Natural killer cell (primary cell): ENCODE measurements at regions not wholly inside any gene's neighbourhood (a gene's known extent, or its start where the extent isn't known, plus 50 kb on each side); places are given as distances from the start of the nearest gene placed in this dataset.

Experiments
- ATAC-seq, 3 donors: fragments of 150-1000 bp in 2 of 3; fragments of 200-7000 bp in 1 of 3; cut with Tn5 transposase; 1 replicate in 1 of 3; 2 replicates in 2 of 3; pipeline ENCODE4 v1.10.0; 2021; ENCODE audit warnings: mild to moderate bottlenecking in 2 of 3, moderate library complexity in 2 of 3
- DNase-seq, 2 donors: peaks; one replicate each; pipeline versions ENCODE4 v3.0.0 to v3.0.0-alpha.2; 2013 to 2021; ENCODE audit warnings: mixed read lengths in 1 of 2
- H3K27ac ChIP-seq: one replicate; pipeline ENCODE4 v1.5.1; 2013; ENCODE audit warnings: mild to moderate bottlenecking, low read length
- H3K27me3 ChIP-seq: one replicate; pipeline ENCODE4 v1.6.1; 2013; ENCODE audit warnings: low read length; ENCODE audit not compliant: control insufficient read depth, insufficient read depth
- H3K36me3 ChIP-seq: one replicate; pipeline ENCODE4 v1.6.1; 2013; ENCODE audit warnings: low read length; ENCODE audit not compliant: control insufficient read depth, insufficient read depth
- H3K4me1 ChIP-seq: one replicate; pipeline ENCODE4 v1.6.1; 2013; ENCODE audit warnings: low read length; ENCODE audit not compliant: control insufficient read depth, insufficient read depth
- H3K4me3 ChIP-seq: one replicate; pipeline ENCODE4 v1.5.1; 2013; ENCODE audit warnings: low read length
- H3K9me3 ChIP-seq: one replicate; pipeline ENCODE4 v1.6.1; 2013; ENCODE audit warnings: low read length; ENCODE audit not compliant: control insufficient read depth, insufficient read depth
- H3K27ac Mint-ChIP-seq, 2 donors: one replicate each; pipeline ENCODE4 v1.8.0; 2022; ENCODE audit warnings: mild to moderate bottlenecking in 2 of 2, mixed read lengths in 2 of 2, moderate library complexity in 1 of 2
- H3K27me3 Mint-ChIP-seq, 2 donors: one replicate each; pipeline ENCODE4 v1.8.0; 2022; ENCODE audit warnings: low read depth in 2 of 2, mixed read lengths in 2 of 2
- H3K36me3 Mint-ChIP-seq: one replicate; pipeline ENCODE4 v1.8.0; 2022; ENCODE audit warnings: mixed read lengths
- H3K4me1 Mint-ChIP-seq, 2 donors: one replicate each; pipeline ENCODE4 v1.8.0; 2022; ENCODE audit warnings: mixed read lengths in 2 of 2
- H3K4me3 Mint-ChIP-seq: one replicate; pipeline ENCODE4 v1.8.0; 2022; ENCODE audit warnings: mild to moderate bottlenecking, moderate library complexity, mixed read lengths
- H3K9me3 Mint-ChIP-seq, 2 donors: one replicate each; pipeline ENCODE4 v1.8.0; 2022; ENCODE audit warnings: mixed read lengths in 2 of 2
- CTCF ChIP-seq: fragments of 200-600 bp; IDR thresholded peaks from one replicate; pipeline ENCODE4 v1.8.0; 2022; ENCODE audit warnings: antibody characterized with exemption
- WGBS: methylation state at CpG from one replicate; pipeline ENCODE4 v1.1.7; 2013; ENCODE audit warnings: missing lambda C conversion rate; ENCODE audit not compliant: insufficient coverage; 5-methylcytosine and 5-hydroxymethylcytosine counted together
- intact Hi-C: fragments of 100-400 bp; cut with micrococcal nuclease; formaldehyde crosslinking; loops from one replicate; pipeline ENCODE4 v1.14.2; 2022

DNA sequence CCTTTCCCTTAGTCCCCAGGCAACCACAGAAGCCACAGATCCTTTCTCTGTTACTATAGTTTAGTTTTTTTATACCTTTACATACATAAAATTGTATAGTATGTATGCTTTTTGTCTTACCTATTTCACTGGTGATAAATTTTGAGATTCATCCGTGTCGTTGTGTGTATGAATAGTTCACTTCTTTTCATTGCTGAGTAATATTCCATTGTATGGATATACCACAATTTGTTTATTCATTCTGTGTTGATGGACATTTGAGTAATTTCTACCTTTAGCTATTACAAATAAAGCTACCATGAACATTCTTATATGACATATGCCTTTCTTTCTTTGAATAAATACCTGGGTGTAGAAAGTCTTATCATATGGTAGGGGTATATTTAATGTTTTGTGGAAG is 102.8 kb upstream of the CERS6 start:
- intact Hi-C loops = no loop called here
- WGBS = no CpG with 5 or more reads among the region's 2 CpGs
- H3K27ac Mint-ChIP-seq = no peak overlapping the region
- H3K4me1 ChIP-seq = peaks cover 3% of the 10 kb centered on the region
- no peaks in the 10 kb centered on the region for H3K27me3 ChIP-seq
- H3K4me3 Mint-ChIP-seq = no peak overlapping the region
- H3K27ac ChIP-seq = no peak overlapping the region
- peaks cover 0 to 3% of the 10 kb centered on the region in 2 donors for H3K27me3 Mint-ChIP-seq
- DNase-seq (no peak), ATAC-seq (no peak)
- H3K4me3 ChIP-seq = no peak overlapping the region
- no peaks in the 10 kb centered on the region for H3K9me3 Mint-ChIP-seq
- H3K9me3 ChIP-seq = no peaks in the 10 kb centered on the region
- no peak for TF ChIP-seq CTCF
- peaks cover 24 to 27% of the 10 kb centered on the region in 2 donors for H3K4me1 Mint-ChIP-seq
- H3K36me3 ChIP-seq = no peaks in the 10 kb centered on the region
- no peaks in the 10 kb centered on the region for H3K36me3 Mint-ChIP-seq

GRCh38 chr2:168354499-168354898 is 101.6 kb upstream of the CERS6 start:
- H3K4me1 Mint-ChIP-seq = peaks cover 33% of the 10 kb centered on the region in 2 donors
- ATAC-seq (peak in 1 of 3 donors; percentile 68), DNase-seq (peak in 1 of 2 donors; percentile 23)
- no peaks in the 10 kb centered on the region for H3K9me3 Mint-ChIP-seq
- WGBS = no CpG with 5 or more reads among the region's 1 CpG
- no peaks in the 10 kb centered on the region for H3K36me3 Mint-ChIP-seq
- peaks cover 0 to 3% of the 10 kb centered on the region in 2 donors for H3K27me3 Mint-ChIP-seq
- no peak overlapping the region for H3K4me3 Mint-ChIP-seq
- TF ChIP-seq CTCF = no peak
- H3K9me3 ChIP-seq = no peaks in the 10 kb centered on the region
- intact Hi-C loops = no loop called here
- H3K27ac ChIP-seq = no peak overlapping the region
- H3K4me3 ChIP-seq = no peak overlapping the region
- H3K27me3 ChIP-seq = no peaks in the 10 kb centered on the region
- no peaks in the 10 kb centered on the region for H3K36me3 ChIP-seq
- peaks cover 3% of the 10 kb centered on the region for H3K4me1 ChIP-seq
- H3K27ac Mint-ChIP-seq = no peak overlapping the region

- 37% methylated on average over 1 of the region's 2 CpGs for WGBS
- ATAC-seq = no peak
- Mint-ChIP-seq H3K4me3 (no peak overlapping the region), H3K9me3 (no peaks in the 10 kb centered on the region), H3K4me1 (peaks cover 33% of the 10 kb centered on the region in 2 donors), H3K36me3 (no peaks in the 10 kb centered on the region), H3K27me3 (peaks cover 0 to 3% of the 10 kb centered on the region in 2 donors), H3K27ac (no peak overlapping the region)
- intact Hi-C loops = no loop called here
- no peak for TF ChIP-seq CTCF
- Histone ChIP-seq H3K36me3 (no peaks in the 10 kb centered on the region), H3K9me3 (no peaks in the 10 kb centered on the region), H3K27ac (no peak overlapping the region), H3K4me1 (peaks cover 3% of the 10 kb centered on the region), H3K27me3 (no peaks in the 10 kb centered on the region), H3K4me3 (no peak overlapping the region)
- no peak for DNase-seq
Observed at GRCh38 chr2:168355121-168355520, 101.0 kb upstream of the CERS6 start.

GRCh38 chr2:168355779-168356476 is 100.1 kb upstream of the CERS6 start:
- no peak overlapping the region for H3K27ac Mint-ChIP-seq
- no peaks in the 10 kb centered on the region for H3K36me3 Mint-ChIP-seq
- H3K27ac ChIP-seq = no peak overlapping the region
- H3K27me3 ChIP-seq = no peaks in the 10 kb centered on the region
- peaks cover 33% of the 10 kb centered on the region in 2 donors for H3K4me1 Mint-ChIP-seq
- DNase-seq (no peak), ATAC-seq (no peak)
- H3K4me3 Mint-ChIP-seq = no peak overlapping the region
- no peak overlapping the region for H3K4me3 ChIP-seq
- no peaks in the 10 kb centered on the region for H3K9me3 Mint-ChIP-seq
- no peaks in the 10 kb centered on the region for H3K36me3 ChIP-seq
- 88% methylated on average over 5 of the region's 5 CpGs for WGBS
- H3K9me3 ChIP-seq = no peaks in the 10 kb centered on the region
- TF ChIP-seq CTCF = no peak
- intact Hi-C loops = no loop called here
- peaks cover 3% of the 10 kb centered on the region for H3K4me1 ChIP-seq
- peaks cover 0 to 3% of the 10 kb centered on the region in 2 donors for H3K27me3 Mint-ChIP-seq
